ENCODE measurements at regions not wholly inside any gene's neighbourhood (a gene's known extent, or its start where the extent isn't known, plus 50 kb on each side); places are given as distances from the start of the nearest gene placed in this dataset.

- Histone ChIP-seq H3K27me3 (ENCODE audit: insufficient read depth, low read depth, low read length) (no peaks in the 10 kb centered on the region), H3F3A (ENCODE audit: insufficient read depth, low read length, poor library complexity, severe bottlenecking) (no peaks in the 10 kb centered on the region), H4K20me1 (ENCODE audit: insufficient read depth) (no peaks in the 10 kb centered on the region), H3K4me2 (ENCODE audit: low read length) (no peak overlapping the region), H3K9ac (ENCODE audit: low read length) (no peak overlapping the region), H3K9me3 (ENCODE audit: low read length) (no peaks in the 10 kb centered on the region), H3K79me2 (replicated peaks; ENCODE audit: insufficient read depth, low read length) (no peaks in the 10 kb centered on the region), H3K36me3 (ENCODE audit: insufficient read depth, low read length) (no peaks in the 10 kb centered on the region), H2AFZ (ENCODE audit: low read depth, low read length) (no peak overlapping the region), H3K27ac (ENCODE audit: low read length) (no peak overlapping the region), H3K4me3 (ENCODE audit: low read length) (no peak overlapping the region), H3K9me2 (ENCODE audit: insufficient read depth, low read length) (no peaks in the 10 kb centered on the region)
- TF ChIP-seq RAD21 (conservative IDR thresholded peaks at IDR 0.05) (no peak), CTCF (IDR thresholded peaks at IDR 0.05; ENCODE audit: poor library complexity, severe bottlenecking) (no peak), EZH2 (IDR thresholded peaks at IDR 0.05; ENCODE audit: borderline replicate concordance, insufficient read depth, low read length, poor library complexity, severe bottlenecking) (no peak), SMC3 (conservative IDR thresholded peaks at IDR 0.05; ENCODE audit: poor library complexity) (no peak), TAF1 (IDR thresholded peaks at IDR 0.05; ENCODE audit: low read depth) (no peak), REST (IDR thresholded peaks at IDR 0.05; ENCODE audit: borderline replicate concordance) (no peak), EP300 (conservative IDR thresholded peaks at IDR 0.05; ENCODE audit: poor library complexity, severe bottlenecking) (no peak), MXI1 (conservative IDR thresholded peaks at IDR 0.05; ENCODE audit: poor library complexity, severe bottlenecking) (no peak), POLR2AphosphoS5 (IDR thresholded peaks at IDR 0.05) (no peak)
Observed at GRCh38 chrX:39283239-39283638, 482.0 kb downstream of the MID1IP1 start.

- Histone ChIP-seq H3K36me3 (ENCODE audit: insufficient read depth, low read length) (no peaks in the 10 kb centered on the region), H3F3A (ENCODE audit: insufficient read depth, low read length, poor library complexity, severe bottlenecking) (no peaks in the 10 kb centered on the region), H3K9me2 (ENCODE audit: insufficient read depth, low read length) (no peaks in the 10 kb centered on the region), H2AFZ (ENCODE audit: low read depth, low read length) (no peak overlapping the region), H3K4me2 (ENCODE audit: low read length) (no peak overlapping the region), H3K9ac (ENCODE audit: low read length) (no peak overlapping the region), H3K27ac (ENCODE audit: low read length) (no peak overlapping the region), H3K9me3 (ENCODE audit: low read length) (no peaks in the 10 kb centered on the region), H3K27me3 (ENCODE audit: insufficient read depth, low read depth, low read length) (no peaks in the 10 kb centered on the region), H4K20me1 (ENCODE audit: insufficient read depth) (no peaks in the 10 kb centered on the region), H3K79me2 (replicated peaks; ENCODE audit: insufficient read depth, low read length) (no peaks in the 10 kb centered on the region), H3K4me3 (ENCODE audit: low read length) (no peak overlapping the region)
- TF ChIP-seq MXI1 (conservative IDR thresholded peaks at IDR 0.05; ENCODE audit: poor library complexity, severe bottlenecking) (no peak), TAF1 (IDR thresholded peaks at IDR 0.05; ENCODE audit: low read depth) (no peak), CTCF (IDR thresholded peaks at IDR 0.05; ENCODE audit: poor library complexity, severe bottlenecking) (no peak), REST (IDR thresholded peaks at IDR 0.05; ENCODE audit: borderline replicate concordance) (no peak), EZH2 (IDR thresholded peaks at IDR 0.05; ENCODE audit: borderline replicate concordance, insufficient read depth, low read length, poor library complexity, severe bottlenecking) (no peak), POLR2AphosphoS5 (IDR thresholded peaks at IDR 0.05) (no peak), RAD21 (conservative IDR thresholded peaks at IDR 0.05) (no peak), EP300 (conservative IDR thresholded peaks at IDR 0.05; ENCODE audit: poor library complexity, severe bottlenecking) (no peak), SMC3 (conservative IDR thresholded peaks at IDR 0.05; ENCODE audit: poor library complexity) (no peak)
Observed at GRCh38 chrX:39288592-39288991, 487.3 kb downstream of the MID1IP1 start.
